ENCODE measurements at regions not wholly inside any gene's neighbourhood (a gene's known extent, or its start where the extent isn't known, plus 50 kb on each side); places are given as distances from the start of the nearest gene placed in this dataset.

DNA sequence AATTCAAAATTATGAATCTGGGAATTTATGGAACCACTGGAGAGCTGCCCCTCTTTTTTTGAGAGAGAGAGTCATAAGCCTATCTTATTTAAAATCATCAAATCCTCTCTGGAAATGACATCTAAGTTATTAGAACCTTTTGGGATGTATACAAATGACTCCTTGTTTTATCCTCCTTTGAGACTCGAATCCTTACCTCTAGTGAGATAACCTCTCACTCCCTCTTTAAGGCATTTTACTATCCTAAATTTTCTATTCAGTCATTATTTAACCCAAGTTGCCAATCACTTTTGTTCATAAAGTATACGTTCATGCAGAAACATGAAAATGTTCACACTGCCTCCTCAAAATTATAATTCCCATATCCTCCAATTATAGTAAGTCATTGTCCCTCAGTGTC, 313.6 kb upstream of the C1orf87 start:
- H3K9me3 ChIP-seq (ENCODE audit: control insufficient read depth, low read depth, low read length), result no peaks in the 10 kb centered on the region
- no peaks in the 10 kb centered on the region for H3K4me1 ChIP-seq (ENCODE audit: insufficient read depth, low read length)
- no peak overlapping the region for H2BK120ac ChIP-seq (ENCODE audit: low read depth, low read length, poor library complexity, severe bottlenecking)
- no peaks in the 10 kb centered on the region for H3K23me2 ChIP-seq (ENCODE audit: insufficient read length, low read depth, low read length, poor library complexity, severe bottlenecking)
- Mint-ChIP-seq H3K4me1 (no peaks in the 10 kb centered on the region), H3K27me3 (ENCODE audit: low read depth) (no peaks in the 10 kb centered on the region), H3K9me3 (no peaks in the 10 kb centered on the region), H3K27ac (no peak overlapping the region), H3K36me3 (ENCODE audit: insufficient read depth in 1 of 3, low read depth in 3 of 3) (no peaks in the 10 kb centered on the region), H3K4me3 (no peak overlapping the region)
- H3K27me3 ChIP-seq (ENCODE audit: insufficient read depth, low read length), result no peaks in the 10 kb centered on the region
- no peak overlapping the region for H4K5ac ChIP-seq (ENCODE audit: insufficient read length, low read depth, low read length)
- H4K8ac ChIP-seq (replicated peaks; ENCODE audit: insufficient read length, low read depth, low read length), result no peak overlapping the region
- no peak overlapping the region for H3K18ac ChIP-seq (ENCODE audit: insufficient read length, low read depth, low read length)
- H4K20me1 ChIP-seq (ENCODE audit: control insufficient read depth, insufficient read depth, insufficient read length), result no peaks in the 10 kb centered on the region
- no peak overlapping the region for H4K91ac ChIP-seq (ENCODE audit: insufficient read length, low read depth, low read length)
- H2AK5ac ChIP-seq (ENCODE audit: insufficient read length, low read length), result no peak overlapping the region
- no peaks in the 10 kb centered on the region for H3K79me2 ChIP-seq (ENCODE audit: insufficient read depth, low read length)
- no peak overlapping the region for H2BK15ac ChIP-seq (ENCODE audit: low read depth, low read length)
- H3K4ac ChIP-seq (ENCODE audit: low read depth, low read length), result no peak overlapping the region
- TF ChIP-seq, protein P1, sequence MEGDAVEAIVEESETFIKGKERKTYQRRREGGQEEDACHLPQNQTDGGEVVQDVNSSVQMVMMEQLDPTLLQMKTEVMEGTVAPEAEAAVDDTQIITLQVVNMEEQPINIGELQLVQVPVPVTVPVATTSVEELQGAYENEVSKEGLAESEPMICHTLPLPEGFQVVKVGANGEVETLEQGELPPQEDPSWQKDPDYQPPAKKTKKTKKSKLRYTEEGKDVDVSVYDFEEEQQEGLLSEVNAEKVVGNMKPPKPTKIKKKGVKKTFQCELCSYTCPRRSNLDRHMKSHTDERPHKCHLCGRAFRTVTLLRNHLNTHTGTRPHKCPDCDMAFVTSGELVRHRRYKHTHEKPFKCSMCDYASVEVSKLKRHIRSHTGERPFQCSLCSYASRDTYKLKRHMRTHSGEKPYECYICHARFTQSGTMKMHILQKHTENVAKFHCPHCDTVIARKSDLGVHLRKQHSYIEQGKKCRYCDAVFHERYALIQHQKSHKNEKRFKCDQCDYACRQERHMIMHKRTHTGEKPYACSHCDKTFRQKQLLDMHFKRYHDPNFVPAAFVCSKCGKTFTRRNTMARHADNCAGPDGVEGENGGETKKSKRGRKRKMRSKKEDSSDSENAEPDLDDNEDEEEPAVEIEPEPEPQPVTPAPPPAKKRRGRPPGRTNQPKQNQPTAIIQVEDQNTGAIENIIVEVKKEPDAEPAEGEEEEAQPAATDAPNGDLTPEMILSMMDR (conservative IDR thresholded peaks at IDR 0.05), result no peak
- WGBS (ENCODE audit: extremely low coverage, insufficient read length, low lambda C conversion rate), result no CpG with 5 or more reads among the region's 2 CpGs
- H2BK5ac ChIP-seq (ENCODE audit: insufficient read length, low read length), result no peak overlapping the region
- H3K56ac ChIP-seq (ENCODE audit: insufficient read length, low read depth, low read length), result no peak overlapping the region
- H3T11ph ChIP-seq (ENCODE audit: low read length), result no peak overlapping the region
- no peak overlapping the region for H3K9ac ChIP-seq (ENCODE audit: extremely low read depth, insufficient read length, low read length)
- H2AFZ ChIP-seq (ENCODE audit: low read length), result no peak overlapping the region
- H3K14ac ChIP-seq (ENCODE audit: insufficient read depth, low read length), result no peak overlapping the region
- no peak overlapping the region for H3K4me2 ChIP-seq (ENCODE audit: insufficient read depth, insufficient read length, low read length)
- no peak overlapping the region for H2BK20ac ChIP-seq (ENCODE audit: low read depth, low read length, poor library complexity, severe bottlenecking)
- H3K23ac ChIP-seq (ENCODE audit: insufficient read length, low read depth, low read length), result no peak overlapping the region
- H3K79me1 ChIP-seq (ENCODE audit: insufficient read depth, low read depth, low read length, poor library complexity, severe bottlenecking), result no peaks in the 10 kb centered on the region
- no peak overlapping the region for H3K27ac ChIP-seq (ENCODE audit: insufficient read length, low read depth, low read length)
- H2BK12ac ChIP-seq (ENCODE audit: insufficient read length, low read depth, low read length), result no peak overlapping the region
- DNase-seq, result no peak
